Fibroblast of the aortic adventitia (primary cell): ENCODE measurements at regions not wholly inside any gene's neighbourhood (a gene's known extent, or its start where the extent isn't known, plus 50 kb on each side); places are given as distances from the start of the nearest gene placed in this dataset.
A peak's percentile ranks its signal among the peaks of the same experiment; 100 is the strongest.

Source experiments
- DNase-seq: peaks from one replicate; pipeline ENCODE4 v3.0.0-alpha.2; 2010; ENCODE audit warnings: low read depth
- H3K4me3 ChIP-seq: 2 replicates; pipeline ENCODE4 v1.5.1; 2011; ENCODE audit warnings: low read depth, mild to moderate bottlenecking, control low read depth, low read length, moderate library complexity
- CTCF ChIP-seq: IDR thresholded peaks from 2 replicates; pipeline ENCODE4 v1.5.1; 2011; ENCODE audit warnings: mild to moderate bottlenecking, low read length, control low read depth, inconsistent platforms; ENCODE audit not compliant: insufficient read depth

- no peak for TF ChIP-seq CTCF
- H3K4me3 ChIP-seq = no peak overlapping the region
- DNase-seq = no peak
Measured at GRCh38 chr5:175263776-175264175, 180.2 kb downstream of the DRD1 start.

DNA sequence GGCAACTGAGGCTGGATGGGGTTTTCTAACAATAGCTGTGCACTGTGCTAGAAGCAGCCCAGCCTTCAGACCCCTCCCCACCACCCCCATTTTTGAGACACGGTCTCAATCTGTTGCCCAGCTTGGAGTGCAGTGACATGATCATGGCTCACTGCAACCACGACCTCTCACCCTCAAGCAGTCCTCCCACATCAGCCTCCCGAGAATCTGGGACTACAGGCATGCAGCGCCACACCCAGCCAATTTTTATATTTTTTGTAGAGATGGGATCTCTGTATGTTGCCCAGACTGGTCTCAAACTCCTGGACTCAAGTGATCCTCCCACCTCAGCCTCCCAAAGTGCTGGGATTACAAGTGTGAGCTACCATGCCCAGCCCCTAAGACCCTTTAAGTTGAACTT, 182.5 kb downstream of the DRD1 start:
- no peak overlapping the region for H3K4me3 ChIP-seq
- no peak for TF ChIP-seq CTCF
- DNase-seq = no peak

- no peak for TF ChIP-seq CTCF
- H3K4me3 ChIP-seq = no peak overlapping the region
- no peak for DNase-seq
Measured at GRCh38 chr5:175261037-175261436, 182.9 kb downstream of the DRD1 start.

GRCh38 chr5:175257847-175258194, 186.2 kb downstream of the DRD1 start:
- no peak overlapping the region for H3K4me3 ChIP-seq
- TF ChIP-seq CTCF = no peak
- no peak for DNase-seq

GRCh38 chr5:175257128-175257846, 186.7 kb downstream of the DRD1 start:
- H3K4me3 ChIP-seq = no peak overlapping the region
- no peak for DNase-seq
- TF ChIP-seq CTCF = no peak

DNA sequence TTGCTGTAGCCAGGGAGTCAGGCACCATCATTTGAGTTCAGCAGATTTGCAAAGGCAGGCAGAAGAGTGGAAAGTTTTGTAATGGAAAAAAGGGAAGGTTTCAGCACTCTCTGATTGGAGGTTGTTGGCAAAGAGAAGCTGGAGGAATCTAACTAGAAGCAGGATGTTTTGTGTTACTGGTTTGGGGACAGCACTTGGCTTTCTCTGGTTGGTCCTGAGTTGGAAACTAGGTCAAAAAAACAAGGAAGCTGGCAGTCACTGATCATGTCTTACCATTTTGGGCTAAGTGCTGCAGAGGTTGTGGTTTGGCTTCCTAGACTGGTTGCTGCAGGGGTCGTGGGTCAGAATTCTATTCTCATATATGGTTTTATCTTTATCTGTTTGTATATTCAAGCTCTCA, 189.8 kb downstream of the DRD1 start:
- DNase-seq = peak; percentile 83

More for the DNA sequence above, 189.8 kb downstream of the DRD1 start:
- H3K4me3 ChIP-seq = no peak overlapping the region
- no peak for TF ChIP-seq CTCF
